Lung (tissue), 11 donors: ENCODE measurements at regions not wholly inside any gene's neighbourhood (a gene's known extent, or its start where the extent isn't known, plus 50 kb on each side); places are given as distances from the start of the nearest gene placed in this dataset.

Source experiments
- ATAC-seq: fragments of 200-7000 bp; cut with Tn5 transposase; one replicate; pipeline ENCODE4 v1.9.1; 2020; ENCODE audit warnings: moderate number of reproducible peaks; ENCODE audit not compliant: insufficient read depth, low FRiP score
- DNase-seq, 3 donors: peaks; one replicate each; pipeline ENCODE4 v3.0.0-alpha.2; 2013 to 2017
- H3K27ac ChIP-seq, 2 donors: one replicate each; pipeline ENCODE4 v1.5.1; 2013; ENCODE audit warnings: mild to moderate bottlenecking in 2 of 2, moderate library complexity in 2 of 2, control low read depth in 1 of 2, inconsistent platforms in 1 of 2, low read depth in 1 of 2, low read length in 1 of 2
- H3K27me3 ChIP-seq, 3 donors: one replicate each; pipeline ENCODE4 v1.5.1; 2013; ENCODE audit warnings: low read length in 2 of 3; ENCODE audit not compliant: control insufficient read depth in 3 of 3, insufficient read depth in 3 of 3
- H3K36me3 ChIP-seq, 4 donors: one replicate each; pipeline ENCODE4 v1.5.1; 2013; ENCODE audit warnings: low read length in 4 of 4, mild to moderate bottlenecking in 1 of 4, moderate library complexity in 1 of 4; ENCODE audit not compliant: control insufficient read depth in 4 of 4, insufficient read depth in 4 of 4
- H3K4me1 ChIP-seq, 5 donors: one replicate each; pipeline ENCODE4 v1.5.1; 2013; ENCODE audit warnings: low read length in 5 of 5, mild to moderate bottlenecking in 2 of 5, moderate library complexity in 1 of 5; ENCODE audit not compliant: control insufficient read depth in 5 of 5, insufficient read depth in 5 of 5
- H3K4me3 ChIP-seq: one replicate; pipeline ENCODE4 v1.5.1; 2013; ENCODE audit warnings: mild to moderate bottlenecking, control low read depth, moderate library complexity
- H3K9ac ChIP-seq, 2 donors: one replicate each; pipeline ENCODE4 v1.5.1; 2013; ENCODE audit warnings: low read length in 2 of 2, control low read depth in 1 of 2; ENCODE audit not compliant: insufficient read depth in 1 of 2
- H3K9me3 ChIP-seq, 4 donors: one replicate each; pipeline ENCODE4 v1.5.1; 2013; ENCODE audit warnings: low read length in 3 of 4, mild to moderate bottlenecking in 1 of 4, moderate library complexity in 1 of 4; ENCODE audit not compliant: control insufficient read depth in 4 of 4, insufficient read depth in 3 of 4
- whole genome bisulfite sequencing, 2 donors: extraction: QIAGEN DNeasy Blood & Tissue Kit; methylation state at CpG; one replicate each; pipeline ENCODE4 v1.1.7; 2013; 5-methylcytosine and 5-hydroxymethylcytosine counted together
- TF ChIP-seq, protein P1 (sequence below): IDR thresholded peaks from 2 replicates; pipeline ENCODE4 v1.5.1; 2012; ENCODE audit warnings: mild to moderate bottlenecking; ENCODE audit errors: control extremely low read depth, extremely low read depth
- donor health status: control.
- donor health status: control.
- donor health status: Bipolar disorder and iron deficiency.
- donor health status: healthy.
- donor health status: DM: yes; HTN: yes; CAD: no.

DNA sequence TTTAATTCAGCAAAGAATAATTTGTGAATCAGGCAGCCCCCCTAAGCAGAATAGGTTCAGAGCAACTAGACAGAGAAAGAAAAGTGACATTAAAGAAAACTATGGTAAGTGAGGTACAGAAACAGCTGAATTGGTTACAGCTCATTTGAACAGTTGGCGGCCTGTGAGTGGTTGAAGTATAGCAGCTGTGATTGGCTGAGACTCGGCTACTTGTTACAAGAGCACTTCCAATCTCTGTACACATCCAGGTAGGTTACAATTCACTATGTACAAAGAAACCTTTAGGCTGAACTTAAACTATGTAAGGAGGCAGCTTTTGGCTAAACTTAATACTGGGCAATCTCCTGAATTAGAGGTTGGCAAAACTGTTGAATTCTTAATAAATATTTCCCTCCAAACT is 171.1 kb upstream of the LHX8 start:
- ATAC-seq (no peak), DNase-seq (peak; percentile 2 to 45 (median 24))
- Histone ChIP-seq H3K27me3 (no peaks in the 10 kb centered on the region), H3K9me3 (no peaks in the 10 kb centered on the region), H3K4me3 (no peak overlapping the region), H3K36me3 (no peaks in the 10 kb centered on the region), H3K27ac (no peak overlapping the region), H3K9ac (no peak overlapping the region), H3K4me1 (no peaks in the 10 kb centered on the region)
- WGBS, 2 donors: 67 to 88% methylated on average over 2 of the region's 2 CpGs
- TF ChIP-seq, protein P1, sequence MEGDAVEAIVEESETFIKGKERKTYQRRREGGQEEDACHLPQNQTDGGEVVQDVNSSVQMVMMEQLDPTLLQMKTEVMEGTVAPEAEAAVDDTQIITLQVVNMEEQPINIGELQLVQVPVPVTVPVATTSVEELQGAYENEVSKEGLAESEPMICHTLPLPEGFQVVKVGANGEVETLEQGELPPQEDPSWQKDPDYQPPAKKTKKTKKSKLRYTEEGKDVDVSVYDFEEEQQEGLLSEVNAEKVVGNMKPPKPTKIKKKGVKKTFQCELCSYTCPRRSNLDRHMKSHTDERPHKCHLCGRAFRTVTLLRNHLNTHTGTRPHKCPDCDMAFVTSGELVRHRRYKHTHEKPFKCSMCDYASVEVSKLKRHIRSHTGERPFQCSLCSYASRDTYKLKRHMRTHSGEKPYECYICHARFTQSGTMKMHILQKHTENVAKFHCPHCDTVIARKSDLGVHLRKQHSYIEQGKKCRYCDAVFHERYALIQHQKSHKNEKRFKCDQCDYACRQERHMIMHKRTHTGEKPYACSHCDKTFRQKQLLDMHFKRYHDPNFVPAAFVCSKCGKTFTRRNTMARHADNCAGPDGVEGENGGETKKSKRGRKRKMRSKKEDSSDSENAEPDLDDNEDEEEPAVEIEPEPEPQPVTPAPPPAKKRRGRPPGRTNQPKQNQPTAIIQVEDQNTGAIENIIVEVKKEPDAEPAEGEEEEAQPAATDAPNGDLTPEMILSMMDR: no peak

DNA sequence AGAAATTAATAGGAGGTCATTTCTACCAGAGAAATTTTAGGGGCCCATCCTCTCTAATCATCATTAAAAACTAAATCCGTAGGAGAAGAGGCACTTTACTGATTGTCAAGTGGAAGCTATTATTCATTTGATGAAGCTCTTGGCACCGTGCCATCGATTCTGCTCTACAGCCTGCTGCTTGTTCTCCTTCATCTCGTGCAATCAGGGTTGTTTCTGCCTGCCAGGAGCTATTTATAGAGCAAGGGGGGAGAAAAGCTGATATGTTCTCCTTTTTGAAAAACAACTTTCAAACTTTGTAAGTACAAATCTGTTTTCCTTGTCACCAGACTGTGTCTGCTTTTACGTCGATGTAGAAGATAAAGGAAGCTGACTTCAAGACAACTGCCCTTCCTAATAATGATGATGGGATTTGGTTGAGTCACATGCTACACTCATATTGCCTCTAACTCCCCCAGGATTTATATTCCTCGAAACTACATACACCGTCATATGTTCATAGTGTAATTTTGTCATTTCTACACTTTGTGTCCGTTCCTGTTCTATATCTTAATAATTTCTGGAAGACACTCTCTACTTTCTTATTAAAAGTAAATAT is 169.6 kb upstream of the LHX8 start:
- WGBS, 2 donors: 19 to 25% methylated on average over 9 of the region's 9 CpGs
- H3K9ac ChIP-seq: no peak overlapping the region
- peak; percentile 14 to 51 (median 15) for DNase-seq
- no peak overlapping the region for H3K4me3 ChIP-seq
- no peaks in the 10 kb centered on the region for H3K36me3 ChIP-seq
- no peaks in the 10 kb centered on the region for H3K4me1 ChIP-seq
- TF ChIP-seq, protein P1: no peak
- H3K27ac ChIP-seq: no peak overlapping the region
- H3K27me3 ChIP-seq: no peaks in the 10 kb centered on the region
- no peak for ATAC-seq
- no peaks in the 10 kb centered on the region for H3K9me3 ChIP-seq

DNA sequence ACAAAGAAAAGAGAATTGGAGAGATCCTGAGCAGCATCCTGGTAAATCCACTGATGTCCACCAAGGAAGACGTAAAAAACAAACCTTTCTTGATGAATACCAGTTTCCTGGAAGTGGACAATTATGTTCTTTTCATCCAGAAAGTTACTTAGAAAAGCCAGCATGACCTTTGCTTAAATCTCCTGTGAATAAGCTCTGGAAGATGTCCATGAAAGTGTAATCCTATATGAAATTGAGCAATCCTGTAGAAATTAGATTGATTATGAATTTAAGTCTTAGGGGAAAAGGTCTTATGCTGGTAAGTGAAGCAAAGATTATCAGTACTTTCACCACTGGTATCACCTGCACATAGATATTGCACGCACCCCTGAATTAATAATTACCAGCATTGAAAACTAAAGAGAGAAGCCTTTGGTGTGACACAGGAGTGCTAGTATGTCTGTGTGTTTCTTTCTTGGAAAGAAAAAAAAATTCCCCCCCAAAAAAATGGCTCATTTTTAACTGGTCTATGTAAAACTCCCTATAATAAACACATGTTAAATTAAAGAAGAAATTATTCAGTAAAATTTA is 164.5 kb upstream of the LHX8 start:
- Histone ChIP-seq H3K9me3 (no peaks in the 10 kb centered on the region), H3K27me3 (no peaks in the 10 kb centered on the region), H3K36me3 (no peaks in the 10 kb centered on the region), H3K9ac (no peak overlapping the region), H3K27ac (no peak overlapping the region), H3K4me3 (no peak overlapping the region), H3K4me1 (no peaks in the 10 kb centered on the region)
- 80 to 84% methylated on average over 2 of the region's 2 CpGs for WGBS, 2 donors
- TF ChIP-seq, protein P1: no peak
- ATAC-seq (no peak), DNase-seq (no peak)

DNA sequence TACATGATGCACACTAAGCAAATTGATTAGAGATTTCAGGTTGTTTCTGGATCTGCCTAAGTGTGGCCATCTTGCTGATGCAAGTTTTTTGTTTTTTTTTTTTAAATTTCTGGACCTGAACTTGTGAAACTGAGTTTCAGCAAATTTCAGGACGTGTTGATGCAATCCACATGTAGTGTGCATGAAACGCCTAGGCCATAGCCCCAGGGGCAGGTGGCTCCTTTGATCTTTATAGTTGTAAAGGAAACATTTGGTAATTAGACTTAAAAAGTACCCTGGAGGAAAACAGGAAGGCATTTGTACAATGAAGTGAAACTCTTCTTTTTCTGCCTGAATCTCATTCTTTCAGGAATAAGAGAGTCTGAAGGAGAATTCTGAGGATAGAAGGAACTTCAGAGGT is 162.2 kb upstream of the LHX8 start:
- TF ChIP-seq, protein P1: no peak
- H3K4me1 ChIP-seq: no peaks in the 10 kb centered on the region
- no peaks in the 10 kb centered on the region for H3K36me3 ChIP-seq
- DNase-seq (no peak), ATAC-seq (no peak)
- no peak overlapping the region for H3K9ac ChIP-seq
- 41 to 47% methylated on average over 2 of the region's 2 CpGs for WGBS, 2 donors
- no peaks in the 10 kb centered on the region for H3K27me3 ChIP-seq
- no peaks in the 10 kb centered on the region for H3K9me3 ChIP-seq
- no peak overlapping the region for H3K27ac ChIP-seq
- no peak overlapping the region for H3K4me3 ChIP-seq
